ENCODE measurements at regions not wholly inside any gene's neighbourhood (a gene's known extent, or its start where the extent isn't known, plus 50 kb on each side); places are given as distances from the start of the nearest gene placed in this dataset.

GRCh38 chr7:46006212-46006611, 85.1 kb upstream of the IGFBP3 start:
- Histone ChIP-seq H2AFZ (ENCODE audit: low read depth, low read length) (no peak overlapping the region), H3K79me1 (replicated peaks; ENCODE audit: low read length, poor library complexity, severe bottlenecking) (no peaks in the 10 kb centered on the region), H2BK12ac (ENCODE audit: low read length in 2 of 2) (peak overlapping the region in 1 of 2 experiments; percentile 54), H2BK120ac (ENCODE audit: low read depth, low read length) (no peak overlapping the region), H3K4ac (ENCODE audit: low read depth in 1 of 2, low read length in 2 of 2) (no peak overlapping the region), H4K8ac (ENCODE audit: low read length) (no peak overlapping the region), H4K91ac (ENCODE audit: low read length) (no peak overlapping the region), H3K36me3 (ENCODE audit: control insufficient read depth in 1 of 2, insufficient read depth in 2 of 2, low read depth in 1 of 2, low read length in 2 of 2) (no peaks in the 10 kb centered on the region), H3K9ac (ENCODE audit: low read length) (no peak overlapping the region), H3K4me1 (ENCODE audit: control insufficient read depth, insufficient read depth, low read depth, low read length) (peaks cover 1% of the 10 kb centered on the region), H3K14ac (ENCODE audit: low read length in 2 of 2) (peak overlapping the region in 1 of 2 experiments; percentile 44), H3K18ac (ENCODE audit: low read depth in 1 of 2, low read length in 2 of 2) (peak overlapping the region in 1 of 2 experiments; percentile 34), H3K23ac (ENCODE audit: low read length in 2 of 2) (no peak overlapping the region), H2AK5ac (ENCODE audit: low read length, severe bottlenecking) (no peak overlapping the region), H2BK15ac (ENCODE audit: low read depth, poor library complexity, severe bottlenecking) (peak overlapping the region; percentile 26), H3K4me3 (ENCODE audit: insufficient read depth in 1 of 2, low read depth in 1 of 2, low read length in 2 of 2) (no peak overlapping the region), H3K9me3 (ENCODE audit: control insufficient read depth, low read length) (peaks cover 7% of the 10 kb centered on the region), H3K4me2 (ENCODE audit: low read length, poor library complexity, severe bottlenecking) (no peak overlapping the region), H3K27ac (ENCODE audit: low read length, poor library complexity, severe bottlenecking) (no peak overlapping the region), H3K27me3 (ENCODE audit: control insufficient read depth in 1 of 2, insufficient read depth in 1 of 2, low read length in 2 of 2) (no peaks in the 10 kb centered on the region), H2BK5ac (ENCODE audit: low read depth, low read length, poor library complexity, severe bottlenecking) (no peak overlapping the region)
- no peak for DNase-seq
- WGBS, result 93% methylated on average over 3 of the region's 4 CpGs

GRCh38 chr7:46004965-46005364, 83.9 kb upstream of the IGFBP3 start:
- H3K14ac ChIP-seq (ENCODE audit: low read length in 2 of 2), result peak overlapping the region in 1 of 2 experiments; percentile 18
- no peak overlapping the region for H3K18ac ChIP-seq (ENCODE audit: low read depth in 1 of 2, low read length in 2 of 2)
- no peak overlapping the region for H3K4ac ChIP-seq (ENCODE audit: low read depth in 1 of 2, low read length in 2 of 2)
- H3K9me3 ChIP-seq (ENCODE audit: control insufficient read depth, low read length), result peaks cover 7% of the 10 kb centered on the region
- DNase-seq, result no peak
- H3K9ac ChIP-seq (ENCODE audit: low read length), result no peak overlapping the region
- H2BK5ac ChIP-seq (ENCODE audit: low read depth, low read length, poor library complexity, severe bottlenecking), result no peak overlapping the region
- H2AK5ac ChIP-seq (ENCODE audit: low read length, severe bottlenecking), result no peak overlapping the region
- H2AFZ ChIP-seq (ENCODE audit: low read depth, low read length), result no peak overlapping the region
- no CpG with 5 or more reads among the region's 3 CpGs for WGBS
- H4K8ac ChIP-seq (ENCODE audit: low read length), result no peak overlapping the region
- H3K79me1 ChIP-seq (replicated peaks; ENCODE audit: low read length, poor library complexity, severe bottlenecking), result no peaks in the 10 kb centered on the region
- H3K23ac ChIP-seq (ENCODE audit: low read length in 2 of 2), result no peak overlapping the region
- no peak overlapping the region for H3K27ac ChIP-seq (ENCODE audit: low read length, poor library complexity, severe bottlenecking)
- no peak overlapping the region for H3K4me2 ChIP-seq (ENCODE audit: low read length, poor library complexity, severe bottlenecking)
- no peak overlapping the region for H2BK12ac ChIP-seq (ENCODE audit: low read length in 2 of 2)
- H2BK120ac ChIP-seq (ENCODE audit: low read depth, low read length), result no peak overlapping the region
- no peak overlapping the region for H3K4me3 ChIP-seq (ENCODE audit: insufficient read depth in 1 of 2, low read depth in 1 of 2, low read length in 2 of 2)
- no peak overlapping the region for H2BK15ac ChIP-seq (ENCODE audit: low read depth, poor library complexity, severe bottlenecking)
- no peak overlapping the region for H4K91ac ChIP-seq (ENCODE audit: low read length)
- H3K27me3 ChIP-seq (ENCODE audit: control insufficient read depth in 1 of 2, insufficient read depth in 1 of 2, low read length in 2 of 2), result no peaks in the 10 kb centered on the region
- no peaks in the 10 kb centered on the region for H3K36me3 ChIP-seq (ENCODE audit: control insufficient read depth in 1 of 2, insufficient read depth in 2 of 2, low read depth in 1 of 2, low read length in 2 of 2)
- H3K4me1 ChIP-seq (ENCODE audit: control insufficient read depth, insufficient read depth, low read depth, low read length), result peaks cover 1% of the 10 kb centered on the region

GRCh38 chr7:46003896-46004875, 83.1 kb upstream of the IGFBP3 start:
- H2AK5ac ChIP-seq (ENCODE audit: low read length, severe bottlenecking), result no peak overlapping the region
- no peak overlapping the region for H2BK120ac ChIP-seq (ENCODE audit: low read depth, low read length)
- H3K27me3 ChIP-seq (ENCODE audit: control insufficient read depth in 1 of 2, insufficient read depth in 1 of 2, low read length in 2 of 2), result no peaks in the 10 kb centered on the region
- H3K9me3 ChIP-seq (ENCODE audit: control insufficient read depth, low read length), result peaks cover 7% of the 10 kb centered on the region
- H2BK15ac ChIP-seq (ENCODE audit: low read depth, poor library complexity, severe bottlenecking), result no peak overlapping the region
- DNase-seq, result peak; percentile 63
- peaks cover 1% of the 10 kb centered on the region for H3K4me1 ChIP-seq (ENCODE audit: control insufficient read depth, insufficient read depth, low read depth, low read length)
- no peak overlapping the region for H3K4me3 ChIP-seq (ENCODE audit: insufficient read depth in 1 of 2, low read depth in 1 of 2, low read length in 2 of 2)
- no peak overlapping the region for H4K8ac ChIP-seq (ENCODE audit: low read length)
- no peak overlapping the region for H3K27ac ChIP-seq (ENCODE audit: low read length, poor library complexity, severe bottlenecking)
- no peaks in the 10 kb centered on the region for H3K36me3 ChIP-seq (ENCODE audit: control insufficient read depth in 1 of 2, insufficient read depth in 2 of 2, low read depth in 1 of 2, low read length in 2 of 2)
- no peak overlapping the region for H3K14ac ChIP-seq (ENCODE audit: low read length in 2 of 2)
- H3K4ac ChIP-seq (ENCODE audit: low read depth in 1 of 2, low read length in 2 of 2), result no peak overlapping the region
- no peak overlapping the region for H2AFZ ChIP-seq (ENCODE audit: low read depth, low read length)
- no peak overlapping the region for H2BK5ac ChIP-seq (ENCODE audit: low read depth, low read length, poor library complexity, severe bottlenecking)
- no peak overlapping the region for H3K9ac ChIP-seq (ENCODE audit: low read length)
- H3K79me1 ChIP-seq (replicated peaks; ENCODE audit: low read length, poor library complexity, severe bottlenecking), result no peaks in the 10 kb centered on the region
- H3K4me2 ChIP-seq (ENCODE audit: low read length, poor library complexity, severe bottlenecking), result no peak overlapping the region
- H3K18ac ChIP-seq (ENCODE audit: low read depth in 1 of 2, low read length in 2 of 2), result no peak overlapping the region
- 63% methylated on average over 5 of the region's 5 CpGs for WGBS
- H3K23ac ChIP-seq (ENCODE audit: low read length in 2 of 2), result no peak overlapping the region
- no peak overlapping the region for H4K91ac ChIP-seq (ENCODE audit: low read length)
- H2BK12ac ChIP-seq (ENCODE audit: low read length in 2 of 2), result no peak overlapping the region

GRCh38 chr7:46003161-46003560, 82.1 kb upstream of the IGFBP3 start:
- no peak overlapping the region for H3K4me2 ChIP-seq (ENCODE audit: low read length, poor library complexity, severe bottlenecking)
- H3K36me3 ChIP-seq (ENCODE audit: control insufficient read depth in 1 of 2, insufficient read depth in 2 of 2, low read depth in 1 of 2, low read length in 2 of 2), result no peaks in the 10 kb centered on the region
- no peak overlapping the region for H2BK120ac ChIP-seq (ENCODE audit: low read depth, low read length)
- H3K27me3 ChIP-seq (ENCODE audit: control insufficient read depth in 1 of 2, insufficient read depth in 1 of 2, low read length in 2 of 2), result no peaks in the 10 kb centered on the region
- H3K27ac ChIP-seq (ENCODE audit: low read length, poor library complexity, severe bottlenecking), result no peak overlapping the region
- no peak overlapping the region for H3K23ac ChIP-seq (ENCODE audit: low read length in 2 of 2)
- H2AK5ac ChIP-seq (ENCODE audit: low read length, severe bottlenecking), result no peak overlapping the region
- no peak overlapping the region for H2AFZ ChIP-seq (ENCODE audit: low read depth, low read length)
- H3K4me1 ChIP-seq (ENCODE audit: control insufficient read depth, insufficient read depth, low read depth, low read length), result peaks cover 1% of the 10 kb centered on the region
- no peak overlapping the region for H3K4ac ChIP-seq (ENCODE audit: low read depth in 1 of 2, low read length in 2 of 2)
- H3K18ac ChIP-seq (ENCODE audit: low read depth in 1 of 2, low read length in 2 of 2), result no peak overlapping the region
- no peak overlapping the region for H3K14ac ChIP-seq (ENCODE audit: low read length in 2 of 2)
- H4K8ac ChIP-seq (ENCODE audit: low read length), result no peak overlapping the region
- H3K9me3 ChIP-seq (ENCODE audit: control insufficient read depth, low read length), result peaks cover 7% of the 10 kb centered on the region
- H3K9ac ChIP-seq (ENCODE audit: low read length), result no peak overlapping the region
- 89% methylated on average over 1 of the region's 2 CpGs for WGBS
- H2BK5ac ChIP-seq (ENCODE audit: low read depth, low read length, poor library complexity, severe bottlenecking), result no peak overlapping the region
- no peak overlapping the region for H4K91ac ChIP-seq (ENCODE audit: low read length)
- no peak overlapping the region for H2BK15ac ChIP-seq (ENCODE audit: low read depth, poor library complexity, severe bottlenecking)
- no peak overlapping the region for H3K4me3 ChIP-seq (ENCODE audit: insufficient read depth in 1 of 2, low read depth in 1 of 2, low read length in 2 of 2)
- no peaks in the 10 kb centered on the region for H3K79me1 ChIP-seq (replicated peaks; ENCODE audit: low read length, poor library complexity, severe bottlenecking)
- DNase-seq, result no peak
- H2BK12ac ChIP-seq (ENCODE audit: low read length in 2 of 2), result no peak overlapping the region

Data from mesenchymal stem cell (in vitro differentiated cells and primary cell).